ENCODE measurements at regions not wholly inside any gene's neighbourhood (a gene's known extent, or its start where the extent isn't known, plus 50 kb on each side); places are given as distances from the start of the nearest gene placed in this dataset.
"Not testable (repeated sequence)": the region's sequence is repeated elsewhere in the genome, so short reads cannot be mapped to it uniquely, and the experiment has no call there.

GRCh38 chr17:22204076-22204475 is 511.8 kb downstream of the KCNJ18 start:
- TF ChIP-seq L3MBTL2 (conservative IDR thresholded peaks at IDR 0.05); FOXK2 (IDR thresholded peaks at IDR 0.05); SP1 (IDR thresholded peaks at IDR 0.05); TARDBP (IDR thresholded peaks at IDR 0.05); ELF4 (IDR thresholded peaks at IDR 0.05); ARNT (IDR thresholded peaks at IDR 0.05); BHLHE40 (IDR thresholded peaks at IDR 0.05; ENCODE audit: borderline replicate concordance); FOXM1 (IDR thresholded peaks at IDR 0.05; ENCODE audit: borderline replicate concordance); ZNF384 (IDR thresholded peaks at IDR 0.05): not testable (repeated sequence)

Measured in HEK293T (cell line).